22Rv1 (cell line): ENCODE measurements at regions not wholly inside any gene's neighbourhood (a gene's known extent, or its start where the extent isn't known, plus 50 kb on each side); places are given as distances from the start of the nearest gene placed in this dataset.

ENCODE experiments used
- ZFX ChIP-seq: fragments of 450-650 bp; IDR thresholded peaks from 2 replicates; pipeline ENCODE4 v1.6.1; 2017; ENCODE audit warnings: antibody characterized with exemption, borderline replicate concordance
- TF ChIP-seq, protein P1 (sequence below): fragments of 450-650 bp; IDR thresholded peaks from 2 replicates; pipeline ENCODE4 v1.5.1; 2017; ENCODE audit warnings: mild to moderate bottlenecking

DNA sequence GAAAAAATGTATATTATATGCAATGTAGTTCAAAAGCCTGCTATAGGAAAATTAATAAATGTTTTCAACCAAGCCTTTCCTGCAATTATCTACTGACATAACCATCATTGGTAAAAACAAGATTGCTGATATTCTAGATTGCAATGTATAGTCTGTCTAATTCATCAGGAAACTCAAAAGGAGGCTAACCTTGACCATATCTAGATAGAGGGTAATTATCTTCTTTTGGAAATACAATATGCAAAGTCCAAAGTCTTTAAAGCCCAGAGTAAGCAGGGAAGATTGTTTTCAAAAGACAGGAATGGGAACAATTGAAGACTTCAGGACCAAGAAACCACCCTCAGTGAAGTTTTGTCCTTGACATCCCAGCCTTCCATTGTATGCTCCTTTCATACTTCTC lies 123.1 kb upstream of the GLRA2 start:
- TF ChIP-seq, protein P1, sequence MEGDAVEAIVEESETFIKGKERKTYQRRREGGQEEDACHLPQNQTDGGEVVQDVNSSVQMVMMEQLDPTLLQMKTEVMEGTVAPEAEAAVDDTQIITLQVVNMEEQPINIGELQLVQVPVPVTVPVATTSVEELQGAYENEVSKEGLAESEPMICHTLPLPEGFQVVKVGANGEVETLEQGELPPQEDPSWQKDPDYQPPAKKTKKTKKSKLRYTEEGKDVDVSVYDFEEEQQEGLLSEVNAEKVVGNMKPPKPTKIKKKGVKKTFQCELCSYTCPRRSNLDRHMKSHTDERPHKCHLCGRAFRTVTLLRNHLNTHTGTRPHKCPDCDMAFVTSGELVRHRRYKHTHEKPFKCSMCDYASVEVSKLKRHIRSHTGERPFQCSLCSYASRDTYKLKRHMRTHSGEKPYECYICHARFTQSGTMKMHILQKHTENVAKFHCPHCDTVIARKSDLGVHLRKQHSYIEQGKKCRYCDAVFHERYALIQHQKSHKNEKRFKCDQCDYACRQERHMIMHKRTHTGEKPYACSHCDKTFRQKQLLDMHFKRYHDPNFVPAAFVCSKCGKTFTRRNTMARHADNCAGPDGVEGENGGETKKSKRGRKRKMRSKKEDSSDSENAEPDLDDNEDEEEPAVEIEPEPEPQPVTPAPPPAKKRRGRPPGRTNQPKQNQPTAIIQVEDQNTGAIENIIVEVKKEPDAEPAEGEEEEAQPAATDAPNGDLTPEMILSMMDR = no peak
- TF ChIP-seq ZFX = no peak
